ENCODE measurements at regions not wholly inside any gene's neighbourhood (a gene's known extent, or its start where the extent isn't known, plus 50 kb on each side); places are given as distances from the start of the nearest gene placed in this dataset.
"Not testable (repeated sequence)": the region's sequence is repeated elsewhere in the genome, so short reads cannot be mapped to it uniquely, and the experiment has no call there.

DNA sequence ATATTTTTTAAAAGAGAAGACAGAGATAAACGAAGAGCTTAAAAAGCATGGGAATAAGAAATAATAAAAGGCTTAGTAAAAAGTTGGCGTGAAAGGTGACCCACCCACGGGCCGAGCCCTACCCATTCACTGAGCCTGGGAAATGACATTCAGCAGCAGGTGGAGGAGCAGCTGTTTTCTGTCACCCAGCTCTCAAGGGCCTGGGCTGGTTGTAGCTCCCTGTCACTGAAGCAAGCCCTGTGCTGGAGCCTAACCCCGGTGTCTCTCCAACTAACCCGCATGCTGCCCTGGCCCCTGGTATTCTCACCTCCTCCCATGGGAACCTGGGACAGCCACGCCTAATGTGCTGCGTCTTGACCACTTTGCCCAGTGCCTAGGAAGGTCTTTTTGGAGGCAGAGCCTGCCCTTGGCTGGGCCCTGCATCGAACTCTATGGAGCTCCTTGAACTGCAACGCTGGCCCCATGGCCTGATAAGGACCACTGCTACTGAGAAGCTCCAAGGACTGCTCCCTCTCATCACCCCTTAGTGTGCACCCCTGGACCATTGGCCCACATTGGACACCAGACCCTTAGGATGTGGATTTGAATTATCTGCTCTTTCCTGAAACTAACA is 68.8 kb upstream of the IYD start:
- Mint-ChIP-seq H3K4me3 (ENCODE audit: low read depth) (no peak overlapping the region), H3K27ac (no peak overlapping the region), H3K9me3 (peaks cover 10% of the 10 kb centered on the region), H3K27me3 (ENCODE audit: low read depth) (no peaks in the 10 kb centered on the region), H3K4me1 (ENCODE audit: low read depth) (peaks cover 10% of the 10 kb centered on the region), H3K36me3 (ENCODE audit: low read depth) (peaks cover 2% of the 10 kb centered on the region)
- no peak for DNase-seq (ENCODE audit: low spot score)
- intact Hi-C loops (cut with micrococcal nuclease) = loop anchor here (5.0 kb wide), 3 partner anchors 43 to 133 kb away; no protein-coding TSS in a partner anchor

DNA sequence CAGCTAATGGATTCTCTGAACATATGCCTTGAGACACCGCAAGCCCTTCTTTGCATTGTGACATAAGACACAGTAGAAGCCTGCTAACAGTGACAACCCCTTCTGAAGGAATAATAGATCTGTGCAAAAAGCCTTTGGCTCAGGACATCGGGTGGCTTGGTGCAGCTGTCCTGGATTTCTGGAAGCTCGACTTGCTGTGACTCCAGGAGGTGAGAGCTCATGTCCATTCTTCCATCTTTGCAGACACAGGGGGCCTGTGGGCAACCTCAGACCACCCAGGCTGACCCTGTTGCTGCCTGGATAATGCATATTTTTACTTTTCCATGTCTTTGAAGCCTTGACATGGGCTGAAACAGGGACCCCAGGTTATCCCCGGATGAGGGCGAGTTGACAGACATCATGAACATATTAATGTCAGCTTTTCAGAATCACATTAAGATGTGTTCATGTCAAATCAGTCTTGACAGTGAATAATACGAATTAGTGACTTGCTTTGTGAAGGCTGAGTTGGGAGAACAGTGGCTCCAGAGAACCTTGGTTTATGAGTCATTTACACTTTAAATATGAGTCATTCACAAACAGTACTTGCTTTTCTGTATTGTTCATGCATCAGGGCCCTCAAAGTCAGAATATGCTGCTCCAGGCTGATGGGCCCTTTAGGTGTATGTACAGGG is 66.8 kb upstream of the IYD start:
- Mint-ChIP-seq H3K36me3 (ENCODE audit: low read depth) (peaks cover 2% of the 10 kb centered on the region), H3K9me3 (peaks cover 10% of the 10 kb centered on the region)

DNA sequence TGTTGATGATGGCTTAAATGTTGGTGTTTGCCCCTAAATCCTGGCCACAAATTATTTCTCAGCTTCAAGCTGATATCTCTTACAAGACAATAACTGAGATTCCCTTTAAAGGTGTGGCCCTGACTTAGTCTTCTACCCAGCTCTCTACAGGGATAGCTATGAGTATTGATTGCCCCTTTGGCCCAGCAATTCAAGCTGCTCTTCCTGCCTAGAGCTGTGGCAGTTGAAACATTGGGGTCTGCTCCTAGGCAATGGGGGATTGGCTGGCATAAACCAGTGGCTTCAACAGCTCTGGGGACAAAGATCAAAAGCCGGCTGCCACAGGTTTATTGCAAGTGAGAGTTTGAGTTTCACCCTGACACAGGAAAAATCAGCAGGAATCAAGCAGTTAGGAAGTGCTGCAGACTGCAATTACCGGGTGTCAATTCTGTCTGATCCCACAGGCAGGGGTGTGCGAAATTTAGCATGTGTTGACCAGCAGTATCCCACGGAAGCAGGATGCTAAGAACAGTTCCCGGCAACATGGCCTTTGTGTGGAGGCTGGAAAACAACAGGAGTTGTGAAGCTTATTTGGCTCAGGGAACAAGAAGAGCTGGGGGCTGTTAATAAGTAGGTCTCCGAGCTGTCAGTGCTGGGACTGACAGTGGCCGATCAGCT is 66.2 kb upstream of the IYD start:
- DNase-seq (ENCODE audit: low spot score) = no peak
- Mint-ChIP-seq H3K4me3 (ENCODE audit: low read depth) (no peak overlapping the region), H3K9me3 (peaks cover 5% of the 10 kb centered on the region), H3K27me3 (ENCODE audit: low read depth) (peaks cover 6% of the 10 kb centered on the region), H3K36me3 (ENCODE audit: low read depth) (peaks cover 1% of the 10 kb centered on the region), H3K27ac (no peak overlapping the region), H3K4me1 (ENCODE audit: low read depth) (peaks cover 10% of the 10 kb centered on the region)
- intact Hi-C loops (cut with micrococcal nuclease) = loop anchor here (5.0 kb wide), 3 partner anchors 45 to 135 kb away; no protein-coding TSS in a partner anchor

More for the DNA sequence above, 66.8 kb upstream of the IYD start:
- Mint-ChIP-seq H3K27ac (no peak overlapping the region), H3K27me3 (ENCODE audit: low read depth) (peaks cover 5% of the 10 kb centered on the region), H3K4me1 (ENCODE audit: low read depth) (peaks cover 10% of the 10 kb centered on the region), H3K4me3 (ENCODE audit: low read depth) (no peak overlapping the region)
- intact Hi-C loops (cut with micrococcal nuclease) = loop anchor here (5.0 kb wide), 3 partner anchors 45 to 135 kb away; no protein-coding TSS in a partner anchor
- no peak for DNase-seq (ENCODE audit: low spot score)

DNA sequence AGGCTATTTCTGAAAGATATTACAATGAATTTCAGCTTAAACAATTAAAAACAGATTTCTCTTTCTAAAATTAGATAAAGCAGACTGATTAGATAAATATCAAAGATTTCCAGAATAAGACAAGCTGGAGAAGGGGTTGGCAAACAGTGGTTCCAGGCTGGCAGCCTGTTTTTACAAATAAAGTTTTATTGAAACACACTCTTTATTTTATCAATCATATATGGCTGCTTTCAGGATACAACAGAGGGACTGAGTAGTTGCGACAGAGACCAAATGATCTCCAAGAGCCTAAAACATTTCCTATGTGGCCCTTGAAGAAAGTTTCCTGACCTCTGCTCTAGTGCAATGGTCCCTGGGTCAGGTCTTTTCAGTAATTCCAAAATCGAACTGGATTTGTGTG is 65.6 kb upstream of the IYD start:
- Mint-ChIP-seq H3K4me1 (ENCODE audit: low read depth) (peaks cover 10% of the 10 kb centered on the region), H3K36me3 (ENCODE audit: low read depth) (no peaks in the 10 kb centered on the region), H3K27me3 (ENCODE audit: low read depth) (peaks cover 6% of the 10 kb centered on the region), H3K4me3 (ENCODE audit: low read depth) (no peak overlapping the region), H3K9me3 (no peaks in the 10 kb centered on the region), H3K27ac (no peak overlapping the region)
- DNase-seq (ENCODE audit: low spot score) = no peak
- intact Hi-C loops (cut with micrococcal nuclease) = loop anchor here (5.0 kb wide), 3 partner anchors 46 to 136 kb away; no protein-coding TSS in a partner anchor

DNA sequence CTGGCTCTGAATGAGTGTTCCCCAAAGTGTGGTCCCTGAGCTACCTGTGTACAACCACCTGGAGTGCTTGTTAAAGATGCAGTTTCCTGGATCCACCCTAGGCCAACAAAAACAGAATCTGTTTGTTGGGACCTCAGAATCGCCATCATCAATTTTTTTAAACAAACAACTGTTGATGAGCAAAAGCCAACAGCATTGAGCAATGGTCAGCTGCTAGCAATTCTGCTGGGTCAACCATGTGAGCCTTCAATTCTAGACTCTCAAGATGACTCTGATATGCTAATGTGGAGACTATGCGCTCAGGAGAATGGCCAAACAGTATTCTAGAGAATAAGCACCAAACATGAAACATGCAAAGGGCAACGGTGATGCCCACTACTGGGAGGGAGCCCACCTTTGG is 64.4 kb upstream of the IYD start:
- DNase-seq (ENCODE audit: low spot score) = no peak
- Mint-ChIP-seq H3K9me3 (no peaks in the 10 kb centered on the region), H3K4me1 (ENCODE audit: low read depth) (peaks cover 10% of the 10 kb centered on the region), H3K27ac (no peak overlapping the region), H3K4me3 (ENCODE audit: low read depth) (no peak overlapping the region), H3K36me3 (ENCODE audit: low read depth) (no peaks in the 10 kb centered on the region), H3K27me3 (ENCODE audit: low read depth) (peaks cover 7% of the 10 kb centered on the region)
- intact Hi-C loops (cut with micrococcal nuclease) = loop anchor here (5.0 kb wide), 3 partner anchors 47 to 137 kb away; no protein-coding TSS in a partner anchor

DNA sequence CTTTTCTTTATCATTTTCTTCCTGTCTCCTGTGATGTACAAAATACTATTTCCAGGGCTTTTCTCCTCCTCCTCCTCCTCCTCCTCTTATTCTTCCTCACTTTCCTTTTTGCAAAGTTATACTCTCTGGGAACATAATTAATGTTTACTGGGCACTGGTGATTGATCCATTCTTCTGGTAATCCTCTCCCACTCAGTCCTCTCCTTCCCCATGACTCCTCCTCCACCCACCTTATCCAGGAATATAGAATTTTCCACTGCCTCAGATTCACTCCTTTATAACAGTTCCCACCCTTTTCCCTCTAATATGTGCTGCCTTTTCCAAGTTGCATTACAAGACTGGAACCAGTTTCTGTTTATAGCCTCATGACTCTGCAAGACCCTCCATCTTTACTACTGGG is 62.5 kb upstream of the IYD start:
- no peak overlapping the region for H3K27ac Mint-ChIP-seq
- H3K36me3 Mint-ChIP-seq (ENCODE audit: low read depth) = no peaks in the 10 kb centered on the region
- H3K9me3 Mint-ChIP-seq = no peaks in the 10 kb centered on the region
- intact Hi-C loops (cut with micrococcal nuclease) = no loop called here
- H3K4me3 Mint-ChIP-seq (ENCODE audit: low read depth) = no peak overlapping the region
- peaks cover 10% of the 10 kb centered on the region for H3K4me1 Mint-ChIP-seq (ENCODE audit: low read depth)
- no peak for DNase-seq (ENCODE audit: low spot score)
- H3K27me3 Mint-ChIP-seq (ENCODE audit: low read depth) = peaks cover 8% of the 10 kb centered on the region

DNA sequence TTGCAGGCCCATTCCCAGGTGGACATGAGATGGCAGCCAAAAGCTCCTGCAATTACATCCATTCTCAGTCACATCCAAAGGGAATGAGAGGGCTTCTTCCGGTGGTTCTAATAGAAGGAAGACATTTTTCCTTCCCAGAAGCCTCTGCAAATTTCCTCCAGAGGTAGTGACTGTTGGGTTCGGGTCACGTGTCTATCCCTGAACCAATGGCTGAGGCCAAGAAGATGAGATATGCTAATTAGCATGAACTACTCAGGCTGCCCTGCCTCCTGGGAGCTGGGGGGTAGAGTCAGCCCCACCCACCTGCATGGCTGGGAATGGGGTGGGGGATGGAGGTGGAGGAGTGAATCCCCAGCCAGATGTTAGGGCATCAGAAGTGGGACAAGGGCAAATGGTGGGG is 61.3 kb upstream of the IYD start:
- Mint-ChIP-seq H3K9me3 (no peaks in the 10 kb centered on the region), H3K36me3 (ENCODE audit: low read depth) (no peaks in the 10 kb centered on the region), H3K4me1 (ENCODE audit: low read depth) (peaks cover 1% of the 10 kb centered on the region), H3K4me3 (ENCODE audit: low read depth) (no peak overlapping the region), H3K27ac (no peak overlapping the region), H3K27me3 (ENCODE audit: low read depth) (peaks cover 12% of the 10 kb centered on the region)
- DNase-seq (ENCODE audit: low spot score) = no peak
- intact Hi-C loops (cut with micrococcal nuclease) = no loop called here

DNA sequence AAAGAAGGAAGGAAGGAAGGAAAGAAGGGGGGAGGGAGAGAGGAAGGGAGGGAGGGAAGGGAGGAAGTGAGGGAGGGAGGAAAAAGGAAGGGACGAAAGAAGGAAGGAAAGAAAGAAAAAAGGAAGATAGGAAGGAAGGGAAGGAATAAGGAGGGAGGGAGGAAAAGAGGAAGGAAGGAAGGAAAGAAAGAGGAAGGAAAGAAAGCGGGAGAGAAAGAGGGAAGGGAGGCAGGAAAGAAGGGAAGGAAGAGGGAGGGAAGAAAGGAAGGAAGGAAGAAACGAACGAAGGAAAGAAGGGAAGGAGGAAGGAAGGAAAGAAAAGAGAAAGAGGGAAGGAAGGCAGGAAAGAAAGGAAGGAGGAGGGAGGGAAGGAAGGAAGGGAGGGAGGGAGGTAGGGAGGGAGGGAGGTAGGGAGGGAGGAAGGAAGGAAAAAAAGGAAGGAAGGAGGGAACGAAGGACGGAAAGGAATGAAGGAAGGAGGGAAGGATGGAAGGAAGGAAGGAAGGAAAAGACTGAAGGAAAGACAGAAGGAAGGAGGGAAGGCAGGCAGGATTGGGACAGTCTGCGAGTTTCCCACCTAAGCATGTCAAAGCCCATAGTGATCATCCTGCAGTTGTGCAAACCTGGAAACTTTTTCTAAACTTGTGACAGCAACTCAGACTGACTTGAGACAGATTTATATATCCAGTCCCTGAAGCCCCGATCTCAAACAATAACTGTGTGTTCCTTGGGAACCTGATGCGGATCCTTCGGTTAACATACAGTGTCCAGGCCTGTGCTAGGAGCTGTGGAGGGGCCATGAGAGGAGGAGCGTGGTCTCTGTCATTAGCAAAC is 59.8 kb upstream of the IYD start:
- Mint-ChIP-seq H3K36me3 (ENCODE audit: low read depth) (no peaks in the 10 kb centered on the region), H3K27me3 (ENCODE audit: low read depth) (peaks cover 12% of the 10 kb centered on the region), H3K9me3 (no peaks in the 10 kb centered on the region), H3K27ac (no peak overlapping the region), H3K4me3 (ENCODE audit: low read depth) (no peak overlapping the region), H3K4me1 (ENCODE audit: low read depth) (no peaks in the 10 kb centered on the region)
- intact Hi-C loops (cut with micrococcal nuclease) = no loop called here
- no peak for DNase-seq (ENCODE audit: low spot score)

DNA sequence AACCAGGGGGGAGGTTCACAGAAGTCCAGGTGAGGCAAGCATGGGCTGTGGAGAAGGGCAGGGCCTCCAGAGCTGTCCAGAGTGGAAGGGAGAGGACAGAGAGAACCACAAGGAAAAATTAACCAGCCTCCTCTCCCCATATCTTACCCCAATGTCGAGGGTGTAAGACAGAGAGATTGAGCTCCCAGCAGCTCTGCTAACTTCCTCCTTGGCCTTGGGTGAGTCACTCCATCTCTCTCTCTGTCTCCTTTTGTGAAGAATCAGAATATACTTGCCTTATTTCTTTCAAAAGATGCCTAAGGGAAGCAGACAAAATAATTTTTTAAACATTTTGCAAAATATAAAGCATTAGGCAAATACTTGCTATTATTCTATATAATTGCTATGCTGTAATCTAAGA is 58.3 kb upstream of the IYD start:
- Mint-ChIP-seq H3K4me3 (ENCODE audit: low read depth) (no peak overlapping the region), H3K4me1 (ENCODE audit: low read depth) (no peaks in the 10 kb centered on the region), H3K27me3 (ENCODE audit: low read depth) (peaks cover 14% of the 10 kb centered on the region), H3K9me3 (no peaks in the 10 kb centered on the region), H3K27ac (no peak overlapping the region), H3K36me3 (ENCODE audit: low read depth) (no peaks in the 10 kb centered on the region)
- intact Hi-C loops (cut with micrococcal nuclease) = no loop called here
- no peak for DNase-seq (ENCODE audit: low spot score)

DNA sequence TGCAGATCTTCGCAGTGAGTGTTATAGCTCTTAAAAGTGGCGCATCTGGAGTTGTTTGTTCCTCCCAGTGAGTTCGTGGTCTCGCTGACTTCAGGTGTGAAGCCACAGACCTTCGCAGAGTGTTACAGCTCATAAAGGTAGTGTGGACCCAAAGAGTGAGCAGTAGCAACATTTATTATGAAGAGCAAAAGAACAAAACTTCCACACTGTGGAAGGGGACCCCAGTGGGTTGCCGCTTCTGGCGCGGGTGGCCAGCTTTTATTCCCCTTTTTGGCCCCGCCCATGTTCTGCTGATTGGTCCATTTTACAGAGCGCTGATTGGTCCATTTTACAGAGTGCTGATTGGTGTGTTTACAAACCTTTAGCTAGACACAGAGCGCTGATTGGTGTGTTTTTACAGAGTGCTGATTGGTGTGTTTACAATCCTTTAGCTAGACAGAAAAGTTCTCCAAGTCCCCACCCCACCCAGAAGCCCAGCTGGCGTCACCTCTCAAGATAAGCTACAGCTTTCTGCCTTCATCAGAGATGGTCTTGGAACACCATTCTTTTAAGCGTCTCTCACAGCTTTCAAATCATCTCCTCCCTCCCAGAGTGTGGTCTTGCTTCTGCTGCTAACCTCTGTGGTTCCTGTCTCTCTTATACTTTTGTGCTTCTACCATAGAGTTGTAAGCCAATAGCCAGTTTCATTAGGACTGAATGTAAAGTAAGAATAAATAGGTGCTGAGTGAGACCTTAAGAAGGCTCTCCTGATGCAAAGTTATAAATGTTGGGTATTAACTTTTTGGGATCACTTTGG is 57.5 kb upstream of the IYD start:
- intact Hi-C loops (cut with micrococcal nuclease); H3K4me3 Mint-ChIP-seq (ENCODE audit: low read depth); H3K9me3 Mint-ChIP-seq; H3K36me3 Mint-ChIP-seq (ENCODE audit: low read depth); DNase-seq (ENCODE audit: low spot score); H3K4me1 Mint-ChIP-seq (ENCODE audit: low read depth); H3K27ac Mint-ChIP-seq: not testable (repeated sequence)
- H3K27me3 Mint-ChIP-seq (ENCODE audit: low read depth) = peaks cover 14% of the 10 kb centered on the region

DNA sequence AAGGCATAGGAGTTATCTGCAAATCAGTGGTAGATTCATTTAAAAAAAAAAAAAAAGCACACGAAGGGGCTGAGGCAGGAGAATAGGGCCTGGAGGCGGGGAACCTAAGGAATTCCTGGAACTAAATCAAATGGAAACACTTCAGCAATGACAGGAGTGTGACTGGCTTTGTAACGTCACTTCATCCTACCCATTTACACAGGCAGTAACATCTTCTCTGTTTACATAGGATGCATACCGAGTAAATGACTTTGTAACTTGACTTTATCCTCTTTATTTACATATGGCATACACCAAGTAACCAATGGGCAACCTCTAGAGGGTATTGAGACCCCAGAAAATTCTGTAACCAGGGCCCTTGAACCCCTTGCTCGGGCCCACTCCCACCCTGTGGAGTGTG is 56.4 kb upstream of the IYD start:
- Mint-ChIP-seq H3K36me3 (ENCODE audit: low read depth) (no peaks in the 10 kb centered on the region), H3K4me3 (ENCODE audit: low read depth) (no peak overlapping the region), H3K27ac (no peak overlapping the region), H3K27me3 (ENCODE audit: low read depth) (peaks cover 11% of the 10 kb centered on the region), H3K9me3 (no peaks in the 10 kb centered on the region), H3K4me1 (ENCODE audit: low read depth) (no peaks in the 10 kb centered on the region)
- no peak for DNase-seq (ENCODE audit: low spot score)
- intact Hi-C loops (cut with micrococcal nuclease) = no loop called here

Measured in activated T-helper 2 cell treated with anti-CD3 and anti-CD28 coated beads, Interferon-gamma antibody, Interleukin-2, Interleukin-4, amounts not matched to agents 10 μg/mL and 5 μg/mL and 100 μg/mL, durations not matched to agents 14 hours and 24 hours and 36 hours (primary cell).